IPS DF 4.7 (cell line): ENCODE measurements at regions not wholly inside any gene's neighbourhood (a gene's known extent, or its start where the extent isn't known, plus 50 kb on each side); places are given as distances from the start of the nearest gene placed in this dataset.

ENCODE experiments used
- DNase-seq: peaks from one replicate; pipeline ENCODE4 v3.0.0-alpha.2; 2013; ENCODE audit warnings: low spot score; ENCODE audit errors: extremely low read depth

DNA sequence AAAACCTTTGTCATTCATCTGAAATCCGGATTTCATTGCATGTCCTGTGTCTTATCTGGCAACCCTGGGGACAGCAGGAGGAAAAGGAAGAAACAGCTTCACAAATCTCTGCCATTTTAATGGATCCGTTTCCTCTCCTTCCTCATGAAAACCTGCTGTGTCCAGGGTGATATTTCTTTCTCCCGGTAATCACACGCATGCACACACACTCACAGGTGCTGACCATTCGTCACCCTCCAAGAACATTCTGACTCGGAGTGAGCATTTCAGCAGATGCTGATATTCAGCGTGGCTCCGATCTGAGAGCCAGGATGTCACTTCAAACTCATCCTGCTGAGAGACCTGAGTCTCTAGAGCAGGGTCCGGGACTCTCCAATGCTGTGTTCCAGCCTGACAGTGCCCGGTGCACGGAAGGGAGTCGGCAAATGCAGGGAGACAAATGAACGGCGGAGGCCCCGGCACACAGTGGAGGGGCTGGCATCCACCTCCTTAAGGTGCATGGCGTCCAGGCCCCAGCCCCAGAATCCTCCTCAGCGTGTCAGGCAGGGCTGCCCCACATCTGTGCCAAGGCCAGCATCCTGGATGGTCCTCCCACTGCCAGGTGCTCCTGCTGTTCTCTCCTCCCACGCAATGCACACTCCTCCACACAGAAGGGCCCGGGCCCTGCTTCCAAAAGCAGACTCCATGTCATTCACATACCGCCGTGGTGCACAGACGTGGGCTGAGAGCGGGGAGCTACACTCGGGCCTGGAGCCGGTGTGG, 70.7 kb downstream of the RBFOX3 start:
- no peak for DNase-seq

DNA sequence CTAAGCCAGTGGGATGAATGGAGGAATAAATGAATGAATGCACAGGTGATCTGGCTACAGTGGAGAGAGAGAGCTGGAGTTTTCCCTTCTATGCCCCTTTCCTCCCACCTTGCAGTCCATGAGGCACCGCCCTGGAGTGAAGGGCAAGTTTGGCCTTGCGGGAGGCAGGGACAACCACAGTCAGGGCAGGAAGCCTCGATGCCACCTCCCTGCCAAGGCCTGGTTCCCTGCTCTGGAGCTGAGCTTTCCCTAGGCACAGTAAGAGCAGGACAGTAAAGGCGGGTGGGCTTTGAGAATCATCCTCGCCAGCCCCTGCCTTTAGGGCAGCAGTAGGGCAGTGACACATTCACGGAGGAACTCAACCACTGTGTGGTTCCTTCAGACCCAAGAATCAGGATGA, 72.6 kb downstream of the RBFOX3 start:
- no peak for DNase-seq

DNA sequence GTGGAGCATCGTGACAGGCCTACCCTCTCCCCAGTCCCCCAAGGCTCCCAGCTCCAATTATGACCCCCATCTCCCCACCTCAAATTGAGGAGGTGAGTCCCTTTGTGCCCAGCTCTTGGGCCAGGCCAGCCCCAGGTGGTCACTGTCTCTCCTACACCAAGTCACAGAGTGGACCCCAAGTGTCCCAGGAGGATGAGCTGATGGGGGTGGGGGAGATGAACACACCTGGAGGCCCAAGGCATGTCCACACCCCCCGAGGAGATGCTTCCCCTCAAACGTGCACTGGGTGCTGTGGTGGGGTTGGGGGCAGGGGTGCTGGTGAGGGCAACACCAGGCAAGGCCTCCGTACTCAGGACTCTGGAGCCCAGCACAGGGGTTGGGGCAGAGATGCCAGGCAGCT, 73.2 kb downstream of the RBFOX3 start:
- no peak for DNase-seq

DNA sequence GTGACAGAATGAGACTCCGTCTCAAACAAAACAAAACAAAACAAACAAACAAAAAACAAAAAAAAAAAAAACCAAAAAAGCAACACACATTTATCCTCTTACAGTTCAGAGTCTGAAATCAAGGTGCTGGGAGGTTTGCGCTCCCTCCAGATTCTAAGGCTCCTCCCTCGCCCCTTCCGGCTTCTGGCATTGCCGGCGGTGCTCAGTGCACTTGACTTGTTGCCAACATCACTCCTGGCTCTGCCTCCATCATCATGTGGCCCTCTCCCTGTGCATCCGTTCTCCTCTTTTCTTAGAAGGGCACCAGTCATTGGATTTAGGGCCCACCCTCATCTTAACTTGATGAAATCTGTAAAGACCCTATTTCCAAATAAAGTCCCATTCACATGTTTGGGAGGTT, 73.8 kb downstream of the RBFOX3 start:
- no peak for DNase-seq

DNA sequence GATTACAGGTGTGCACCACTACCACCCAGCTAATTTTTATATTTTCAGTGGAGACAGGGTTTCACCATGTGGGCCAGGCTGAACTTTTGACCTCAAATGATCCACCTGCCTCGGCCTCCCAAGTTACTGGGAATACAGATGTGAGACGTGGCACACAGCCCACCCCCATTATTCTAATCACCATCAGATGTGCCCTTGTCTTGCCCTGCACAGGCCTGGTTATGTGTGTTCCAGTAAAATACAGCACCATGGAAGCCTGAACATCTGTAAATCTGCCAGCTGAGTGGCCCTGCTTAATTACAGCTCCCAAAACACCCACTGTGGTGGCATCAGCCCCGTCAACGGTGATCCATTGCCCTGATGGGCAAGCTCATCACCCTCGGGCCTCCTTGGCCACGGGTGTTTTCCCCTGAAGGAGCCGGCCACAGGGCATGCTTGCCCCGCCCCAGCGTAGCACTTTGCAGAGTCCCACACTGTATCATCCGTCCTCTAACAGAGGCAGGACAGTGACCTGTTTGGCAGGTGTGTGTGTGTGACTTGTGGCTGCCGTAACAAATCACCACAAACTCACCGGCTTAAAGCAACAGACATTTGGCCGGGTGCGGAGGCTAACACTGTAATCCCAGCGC, 74.5 kb downstream of the RBFOX3 start:
- DNase-seq, result no peak

DNA sequence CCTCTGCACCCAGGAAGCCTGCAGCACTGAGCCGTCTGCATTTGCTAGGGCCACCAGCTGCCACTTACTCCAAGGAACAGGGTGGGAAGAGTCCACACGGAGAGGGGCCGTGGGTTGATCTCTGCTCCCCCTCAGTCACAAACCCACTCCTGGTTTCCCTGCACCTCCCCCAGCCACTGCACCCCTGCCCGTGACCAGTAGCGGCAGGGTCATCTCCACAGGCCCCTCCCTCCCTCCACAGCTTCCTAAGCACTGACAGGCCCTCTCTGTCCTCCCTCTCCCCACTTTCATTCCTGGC, 75.2 kb downstream of the RBFOX3 start:
- DNase-seq, result no peak

DNA sequence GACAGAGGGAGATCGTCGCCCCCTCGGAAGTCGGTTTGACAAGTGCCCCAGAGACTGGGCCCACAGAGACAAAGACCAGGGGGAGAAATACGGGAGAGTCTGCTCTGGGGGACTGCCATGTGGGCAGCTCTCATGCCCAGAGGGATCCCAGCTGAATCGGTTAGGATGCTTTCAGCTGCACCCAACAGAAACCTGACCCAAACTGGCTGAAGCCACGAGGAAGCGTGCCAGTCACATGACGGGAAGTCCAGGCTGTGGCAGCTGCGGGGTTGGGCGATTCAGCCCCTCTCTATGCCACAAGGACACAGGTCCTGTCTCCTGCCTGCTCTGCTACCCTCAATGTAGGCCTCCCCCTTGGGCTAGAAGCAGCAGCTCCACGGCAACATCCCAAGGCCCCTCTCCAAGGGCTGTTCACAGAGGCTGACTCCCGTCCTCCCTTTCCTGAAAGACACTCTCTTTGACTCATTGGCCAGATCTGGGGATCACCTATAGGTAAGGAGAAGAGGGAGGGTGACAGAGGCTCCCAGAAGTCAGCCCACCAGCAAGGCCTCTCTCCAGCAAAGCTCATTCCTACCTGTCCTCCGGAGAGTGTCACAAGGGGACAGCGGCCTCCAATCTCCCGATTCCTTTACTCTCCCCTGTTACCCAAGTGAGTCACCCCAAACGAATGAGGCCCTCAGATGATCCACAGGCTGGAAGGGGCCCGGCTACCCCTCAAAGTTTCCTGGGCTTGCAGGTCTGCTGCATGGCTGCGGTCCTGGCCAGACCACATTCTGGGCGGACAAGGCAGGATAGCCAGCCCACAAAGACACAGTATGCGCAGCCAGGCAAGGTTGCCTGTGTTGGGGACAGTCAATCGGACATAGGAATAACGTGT, 75.8 kb downstream of the RBFOX3 start:
- no peak for DNase-seq

DNA sequence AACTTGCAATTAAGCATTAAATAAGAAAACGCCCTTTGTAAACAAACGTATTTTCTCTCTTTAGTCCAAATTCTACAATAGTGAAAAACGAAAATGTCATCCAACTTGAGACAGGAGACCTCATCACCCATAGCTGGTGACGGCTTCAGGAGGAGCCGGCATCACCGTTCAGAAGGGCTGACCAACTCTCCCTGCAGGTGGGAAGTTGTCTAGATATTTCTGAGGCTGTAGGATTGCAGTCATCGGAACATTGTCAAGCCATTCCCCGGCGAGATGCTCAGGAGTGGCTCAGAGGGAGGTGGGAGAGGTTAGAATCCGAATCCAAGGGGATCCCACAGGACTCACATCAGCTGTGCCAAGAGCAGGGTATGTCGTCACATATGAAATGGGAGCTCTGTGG, 76.7 kb downstream of the RBFOX3 start:
- no peak for DNase-seq

DNA sequence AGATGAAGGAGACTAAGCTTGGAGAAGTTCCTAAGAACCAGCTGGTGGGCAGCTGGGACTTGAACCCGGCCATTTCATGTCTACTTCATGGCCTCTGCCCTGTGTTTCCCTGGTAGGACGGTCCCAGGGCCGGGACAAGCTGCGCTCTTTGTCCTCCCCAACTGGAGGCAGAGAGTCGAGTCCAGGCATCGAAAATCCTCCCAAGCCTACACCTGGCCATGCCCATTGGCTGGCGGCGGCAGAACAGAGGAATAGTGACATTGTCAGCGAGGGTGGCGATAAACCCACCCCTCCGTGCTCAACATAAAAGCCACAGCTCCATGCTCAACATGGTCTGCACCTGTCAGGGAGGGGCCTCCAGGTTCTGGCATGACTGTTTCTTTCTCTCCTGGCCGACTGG, 77.7 kb downstream of the RBFOX3 start:
- no peak for DNase-seq

DNA sequence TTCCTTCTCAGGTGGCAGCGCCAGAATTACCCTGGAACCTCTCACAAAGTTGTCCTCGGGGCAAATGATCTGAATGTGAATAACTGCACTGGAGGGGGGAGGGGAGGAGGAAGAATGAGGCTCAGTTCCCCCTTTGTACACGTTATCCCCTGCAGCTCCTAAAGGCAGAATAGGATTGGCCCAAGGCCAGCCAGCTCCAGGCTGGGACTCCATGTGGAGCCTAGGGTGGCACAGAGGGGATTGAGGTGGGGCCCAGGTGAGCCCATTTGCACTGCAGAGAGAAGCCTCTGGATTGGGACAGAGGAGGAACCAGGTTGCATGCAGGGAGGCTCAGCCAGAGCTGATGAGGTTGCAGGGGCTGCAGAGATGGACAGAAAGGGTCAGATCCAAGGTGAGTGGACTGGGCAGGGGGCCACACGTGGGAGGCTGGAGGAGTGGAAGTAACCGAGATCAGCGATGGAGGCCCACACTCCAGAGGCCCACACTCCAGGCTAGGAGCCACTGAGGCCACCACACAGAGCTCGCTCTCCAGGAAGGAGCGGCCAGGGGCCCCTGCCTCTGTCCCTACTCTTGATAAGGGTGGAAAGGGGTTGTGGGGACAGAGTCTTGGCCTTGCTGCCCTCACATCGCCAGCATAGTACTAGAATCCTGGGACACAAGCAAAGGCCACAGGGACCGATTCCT, 78.6 kb downstream of the RBFOX3 start:
- DNase-seq, result no peak

DNA sequence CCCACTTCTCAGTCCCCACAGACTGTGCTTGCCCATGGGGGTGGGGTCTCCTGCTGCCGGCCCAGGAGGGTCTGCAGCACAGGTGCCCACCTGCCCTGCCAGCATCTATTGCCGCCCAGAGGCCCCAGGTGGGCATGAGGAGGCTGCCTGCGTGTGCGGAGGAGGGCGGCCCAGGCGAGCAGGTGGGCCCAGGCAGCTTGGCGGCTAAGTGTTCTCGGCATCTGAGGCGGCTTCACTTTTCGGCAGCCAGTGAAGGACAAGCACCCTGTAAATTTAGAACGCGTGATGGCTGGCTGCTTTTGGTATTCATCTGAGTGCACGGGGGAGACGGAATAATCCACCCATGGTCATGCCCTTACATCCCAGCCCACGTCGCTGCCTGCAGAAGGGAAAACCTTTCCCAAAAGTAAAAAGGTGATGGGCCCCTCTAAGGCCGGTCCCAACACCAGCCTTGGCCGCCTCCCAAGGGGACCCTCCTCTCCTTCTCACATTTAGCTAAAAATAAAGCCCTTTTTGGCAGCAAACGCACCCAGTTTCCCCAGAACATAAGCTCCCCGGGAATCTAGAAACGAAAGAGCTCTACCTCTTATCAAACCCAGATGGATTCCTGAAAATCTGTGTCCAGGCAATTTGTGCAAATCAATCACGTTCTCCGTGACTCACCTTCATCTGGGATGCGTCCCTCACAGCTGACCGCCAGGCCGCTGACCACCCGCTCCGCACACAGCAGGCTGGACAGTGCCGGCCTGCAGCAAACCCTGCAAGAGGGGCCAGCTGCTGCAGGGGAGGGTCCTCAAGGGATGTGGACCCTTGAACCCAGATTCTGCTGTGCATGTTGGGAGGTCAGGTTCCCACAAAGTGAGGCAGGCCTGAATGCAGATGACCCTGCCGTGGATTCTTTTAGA, 79.4 kb downstream of the RBFOX3 start:
- DNase-seq, result no peak

DNA sequence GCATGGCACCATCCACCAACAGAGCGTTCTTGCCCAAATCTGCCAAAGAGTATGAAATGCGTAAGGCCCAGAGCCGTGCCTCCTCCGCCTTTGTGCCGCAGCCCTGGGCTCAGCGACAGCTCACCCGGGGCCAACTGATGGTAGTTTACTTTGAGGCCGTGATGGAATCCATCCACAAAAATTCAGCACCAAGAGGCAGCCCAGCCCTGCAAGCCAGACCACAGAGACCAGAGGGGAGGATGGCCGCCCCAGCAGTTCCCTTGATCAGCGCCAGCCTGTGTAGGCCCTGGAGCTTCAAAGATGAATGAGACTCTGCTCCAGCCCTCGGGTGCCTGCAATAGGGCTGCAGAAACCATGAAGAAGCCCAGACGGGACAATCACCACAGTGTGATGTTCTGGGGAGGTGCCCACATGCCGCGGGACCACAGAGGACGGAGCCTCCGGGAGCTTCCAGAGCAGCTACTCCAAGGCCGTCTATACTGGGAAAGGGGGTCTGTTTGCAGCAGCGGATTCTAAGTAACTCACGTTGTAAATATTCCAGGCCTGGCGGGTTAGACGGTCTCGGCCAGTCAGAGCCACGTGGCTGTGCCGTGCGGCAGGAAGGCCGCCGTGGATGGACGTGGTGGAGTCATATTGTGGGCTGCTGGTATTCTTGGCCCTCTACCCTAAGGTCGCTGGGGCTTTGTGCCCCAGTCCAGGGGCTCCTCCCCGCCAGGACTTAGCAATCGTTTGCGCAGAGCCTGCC, 80.3 kb downstream of the RBFOX3 start:
- DNase-seq, result no peak

DNA sequence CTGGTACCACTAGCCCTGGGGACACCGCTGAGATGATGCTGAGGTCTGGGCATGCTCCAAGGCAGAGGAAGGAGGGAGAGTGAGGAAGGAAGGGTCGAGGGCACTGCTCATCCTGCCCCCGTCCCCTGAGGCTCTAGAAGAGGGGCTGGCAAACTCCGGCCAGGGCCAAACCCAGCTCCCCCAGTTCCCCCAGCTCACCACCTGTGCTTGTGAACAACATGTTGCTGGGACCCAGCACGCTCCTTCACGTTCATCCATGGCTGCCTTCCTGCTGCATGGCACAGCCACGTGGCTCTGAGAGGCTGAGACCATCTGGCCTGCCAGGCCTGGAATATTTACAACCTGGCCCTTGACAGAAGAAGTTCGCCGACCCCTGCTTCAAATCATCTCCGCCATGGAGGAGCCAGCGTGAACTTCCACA, 81.2 kb downstream of the RBFOX3 start:
- no peak for DNase-seq

DNA sequence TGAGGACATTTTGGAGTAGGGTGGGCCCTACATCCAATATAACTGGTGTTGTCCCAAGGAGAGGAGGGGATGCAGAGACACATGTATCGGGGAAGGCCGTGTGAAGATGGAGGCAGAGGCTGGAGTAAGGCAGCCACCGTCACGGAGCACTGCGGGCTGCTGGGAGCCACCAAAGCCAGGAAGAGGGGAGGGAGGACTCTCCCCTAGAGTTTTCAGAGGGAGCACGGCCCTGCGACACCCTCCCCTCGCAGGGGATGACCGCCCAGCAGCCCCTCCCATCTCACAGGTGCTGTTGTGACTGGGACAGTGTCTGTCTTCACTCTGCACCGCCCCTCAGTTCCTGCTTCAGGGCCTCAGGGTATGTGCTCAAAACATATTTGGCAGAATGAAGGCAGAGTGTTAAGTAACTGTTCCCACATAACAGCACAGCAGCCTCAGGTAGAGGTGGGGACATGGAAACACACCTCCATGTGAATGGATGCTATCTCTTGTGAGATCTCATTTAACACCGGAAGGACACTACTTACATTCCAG, 82.2 kb downstream of the RBFOX3 start:
- DNase-seq, result no peak

DNA sequence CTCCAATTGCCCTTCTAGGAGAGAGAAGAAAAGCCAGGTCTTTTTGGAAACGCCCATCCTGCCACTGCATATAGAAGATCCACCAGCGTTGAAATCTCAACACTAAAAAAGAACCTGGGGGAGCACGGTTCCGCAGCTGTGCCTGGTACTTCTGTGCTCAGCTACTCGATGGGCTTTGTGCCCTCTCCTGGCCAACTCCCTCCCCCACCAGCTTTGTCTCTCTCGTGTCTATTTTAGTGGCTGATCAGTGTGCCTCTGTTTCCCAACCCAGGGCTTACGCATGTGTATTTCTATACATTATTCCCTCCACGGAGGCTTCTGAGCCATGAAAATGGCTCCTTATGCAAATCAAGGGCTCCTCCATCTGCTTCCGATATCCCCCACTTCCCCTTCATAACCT, 83.5 kb downstream of the RBFOX3 start:
- DNase-seq, result no peak

DNA sequence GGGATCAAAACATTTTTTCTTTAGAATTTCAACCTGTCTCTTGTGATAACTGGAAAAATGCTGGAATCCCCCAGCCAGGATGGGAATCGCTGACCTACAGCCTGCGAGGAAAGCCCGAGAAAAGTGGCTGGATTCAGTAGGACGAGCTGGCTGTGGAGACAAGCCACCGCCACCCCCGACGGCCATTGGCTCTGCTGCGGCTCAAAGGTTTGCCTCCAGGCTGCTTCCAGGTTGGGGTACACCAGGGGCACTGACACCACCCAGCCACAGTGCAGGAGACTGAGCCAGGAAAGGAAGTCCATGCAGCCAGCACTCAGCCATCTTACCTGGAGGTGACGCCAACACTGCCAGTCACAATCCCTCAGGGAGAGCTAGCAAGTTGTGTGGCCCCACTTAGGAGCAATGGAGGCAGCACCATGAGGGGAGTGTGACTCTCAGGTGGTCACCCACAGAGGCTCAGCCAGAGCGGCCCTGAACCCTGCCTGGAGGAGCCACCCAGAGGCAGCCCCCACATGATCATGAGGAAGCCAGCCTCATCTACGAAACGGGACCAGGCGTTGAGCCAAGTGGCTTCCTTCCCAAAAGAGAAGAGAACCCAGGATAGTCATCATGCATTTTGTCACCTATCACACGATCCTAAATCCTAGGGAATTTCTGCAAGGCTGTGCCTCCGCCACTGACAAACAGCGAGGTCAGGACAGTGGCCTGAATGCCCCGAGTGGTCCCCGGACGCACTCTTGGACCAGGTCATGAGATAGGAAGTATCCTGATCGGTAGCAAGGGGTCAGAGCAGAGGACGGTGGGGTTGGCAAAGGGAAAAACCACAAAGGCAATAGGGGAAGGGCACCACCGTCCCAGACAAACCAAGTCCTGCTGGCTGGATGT, 84.8 kb downstream of the RBFOX3 start:
- no peak for DNase-seq

DNA sequence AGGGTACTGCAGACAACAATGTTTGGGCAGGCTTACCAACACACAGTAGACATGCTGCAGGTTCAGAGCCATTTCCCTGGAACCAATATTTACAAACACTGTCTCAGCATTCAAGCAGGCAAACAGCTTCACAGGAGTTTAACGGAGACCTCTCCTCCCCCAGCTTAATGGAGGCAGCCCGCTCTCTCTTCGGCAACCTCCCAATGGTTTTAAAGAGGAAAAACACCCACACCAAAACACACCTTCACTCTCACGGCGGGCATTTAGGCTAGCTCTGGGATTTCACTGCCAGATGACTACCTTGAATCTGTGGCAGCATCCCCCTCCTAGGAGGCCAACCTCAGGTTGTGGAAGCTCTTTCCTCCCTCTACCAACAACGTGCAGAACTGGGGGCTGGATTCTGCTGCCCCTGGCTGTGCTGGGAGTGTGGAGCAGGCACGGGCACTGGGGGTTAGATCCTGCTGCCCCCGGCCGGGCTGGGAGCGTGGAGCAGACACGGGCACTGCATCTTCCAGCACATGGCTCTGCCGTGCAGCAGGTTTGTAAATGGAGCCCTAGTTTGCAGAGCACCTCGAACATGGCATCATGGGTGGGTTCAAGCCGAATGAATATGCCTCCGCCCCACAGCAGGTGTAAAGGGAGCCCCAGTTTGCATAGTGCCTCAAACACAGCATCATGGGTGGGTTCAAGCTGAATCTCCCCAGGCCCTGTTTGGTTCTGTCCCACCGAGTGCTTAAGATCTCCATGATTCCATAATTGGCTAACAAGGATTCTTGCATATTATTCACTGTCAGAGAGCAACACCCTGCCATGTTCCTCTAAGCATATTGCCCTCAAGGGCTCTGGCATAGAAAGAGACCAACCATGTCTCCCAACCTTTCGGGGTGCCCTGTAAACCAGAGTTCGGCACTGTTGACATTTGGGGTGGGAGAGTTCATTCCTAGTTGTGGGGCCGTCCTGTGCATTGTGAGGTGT, 86.4 kb downstream of the RBFOX3 start:
- DNase-seq, result no peak

DNA sequence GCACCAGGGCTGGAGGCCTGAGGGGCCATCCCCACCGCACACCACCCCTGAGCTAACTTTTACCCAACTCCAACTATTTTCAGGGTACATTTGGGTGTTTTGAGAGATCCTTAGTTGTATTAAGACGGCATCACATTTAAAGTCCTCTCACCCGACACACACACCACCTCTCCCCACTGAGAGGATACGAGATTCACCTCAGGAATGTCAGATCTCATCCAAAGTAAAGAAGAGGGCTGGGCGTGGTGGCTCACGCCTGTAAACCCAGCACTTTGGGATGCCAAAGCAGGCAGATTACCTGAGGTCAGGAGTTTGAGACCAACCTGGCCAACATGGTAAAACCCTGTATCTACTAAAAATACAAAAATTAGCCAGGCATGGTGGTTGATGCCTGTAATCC, 88.4 kb downstream of the RBFOX3 start:
- DNase-seq, result no peak
